ENCODE measurements at regions not wholly inside any gene's neighbourhood (a gene's known extent, or its start where the extent isn't known, plus 50 kb on each side); places are given as distances from the start of the nearest gene placed in this dataset.
A peak's percentile ranks its signal among the peaks of the same experiment; 100 is the strongest.
"Not testable (repeated sequence)": the region's sequence is repeated elsewhere in the genome, so short reads cannot be mapped to it uniquely, and the experiment has no call there.

GRCh38 chr4:152052451-152053057 lies 291.7 kb upstream of the GATB start:
- no peak overlapping the region for H3K27ac ChIP-seq
- TF ChIP-seq, protein P1, sequence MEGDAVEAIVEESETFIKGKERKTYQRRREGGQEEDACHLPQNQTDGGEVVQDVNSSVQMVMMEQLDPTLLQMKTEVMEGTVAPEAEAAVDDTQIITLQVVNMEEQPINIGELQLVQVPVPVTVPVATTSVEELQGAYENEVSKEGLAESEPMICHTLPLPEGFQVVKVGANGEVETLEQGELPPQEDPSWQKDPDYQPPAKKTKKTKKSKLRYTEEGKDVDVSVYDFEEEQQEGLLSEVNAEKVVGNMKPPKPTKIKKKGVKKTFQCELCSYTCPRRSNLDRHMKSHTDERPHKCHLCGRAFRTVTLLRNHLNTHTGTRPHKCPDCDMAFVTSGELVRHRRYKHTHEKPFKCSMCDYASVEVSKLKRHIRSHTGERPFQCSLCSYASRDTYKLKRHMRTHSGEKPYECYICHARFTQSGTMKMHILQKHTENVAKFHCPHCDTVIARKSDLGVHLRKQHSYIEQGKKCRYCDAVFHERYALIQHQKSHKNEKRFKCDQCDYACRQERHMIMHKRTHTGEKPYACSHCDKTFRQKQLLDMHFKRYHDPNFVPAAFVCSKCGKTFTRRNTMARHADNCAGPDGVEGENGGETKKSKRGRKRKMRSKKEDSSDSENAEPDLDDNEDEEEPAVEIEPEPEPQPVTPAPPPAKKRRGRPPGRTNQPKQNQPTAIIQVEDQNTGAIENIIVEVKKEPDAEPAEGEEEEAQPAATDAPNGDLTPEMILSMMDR (conservative IDR thresholded peaks at IDR 0.05): no peak
- no peak for TF ChIP-seq ZFX (IDR thresholded peaks at IDR 0.05)

DNA sequence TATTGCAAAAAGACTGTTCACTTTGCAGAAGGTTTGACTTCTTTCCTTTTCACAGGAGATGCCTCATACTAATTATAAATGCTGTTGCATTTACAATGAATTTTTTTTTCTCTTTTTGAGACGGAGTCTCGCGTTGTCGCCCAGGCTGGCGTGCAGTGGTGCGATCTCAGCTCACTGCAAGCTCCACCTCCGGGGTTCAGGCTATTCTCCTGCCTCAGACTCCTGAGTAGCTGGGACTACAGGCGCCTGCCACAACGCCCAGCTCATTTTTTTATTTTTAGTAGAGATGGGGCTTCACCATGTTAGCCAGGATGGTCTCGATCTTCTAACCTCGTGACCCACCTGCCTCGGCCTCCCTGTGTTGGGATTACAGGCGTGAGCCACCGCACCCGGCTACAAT lies 290.5 kb upstream of the GATB start:
- not testable (repeated sequence) for H3K27ac ChIP-seq

- no peak overlapping the region for H3K27ac ChIP-seq
- TF ChIP-seq ZFX (IDR thresholded peaks at IDR 0.05): no peak
- TF ChIP-seq, protein P1 (conservative IDR thresholded peaks at IDR 0.05): no peak
These were observed 289.3 kb upstream of the GATB start for GRCh38 chr4:152050106-152050505.

DNA sequence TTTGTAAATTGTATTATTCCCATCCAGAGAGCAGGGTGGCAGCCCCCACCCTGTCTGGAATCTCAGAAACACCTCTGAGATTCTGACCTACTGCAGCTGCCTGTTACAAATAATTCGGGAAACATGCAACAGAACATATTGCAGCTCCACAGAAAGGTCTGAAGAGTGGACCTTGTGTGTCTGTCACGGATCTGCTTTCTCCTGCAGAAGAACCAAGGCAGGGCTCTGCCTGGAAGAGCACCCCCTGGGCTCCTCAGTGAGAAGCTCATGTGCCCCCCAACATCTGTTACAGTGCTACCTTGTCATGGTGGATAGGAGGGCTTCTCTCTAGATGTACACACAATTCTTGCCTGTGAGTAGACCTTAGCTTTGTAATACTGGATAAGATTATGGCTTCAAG lies 286.6 kb upstream of the GATB start:
- no peak overlapping the region for H3K27ac ChIP-seq
- TF ChIP-seq, protein P1 (conservative IDR thresholded peaks at IDR 0.05): no peak
- TF ChIP-seq ZFX (IDR thresholded peaks at IDR 0.05): no peak

- no peak overlapping the region for H3K27ac ChIP-seq
- TF ChIP-seq ZFX (IDR thresholded peaks at IDR 0.05): no peak
- TF ChIP-seq, protein P1 (conservative IDR thresholded peaks at IDR 0.05): peak; percentile 15; the same call in 1 of the 2 replicates
These were observed 285.2 kb upstream of the GATB start for GRCh38 chr4:152045807-152046571.

- no peak overlapping the region for H3K27ac ChIP-seq
- no peak for TF ChIP-seq ZFX (IDR thresholded peaks at IDR 0.05)
- TF ChIP-seq, protein P1 (conservative IDR thresholded peaks at IDR 0.05): no peak
These were observed 284.6 kb upstream of the GATB start for GRCh38 chr4:152045449-152045806.

DNA sequence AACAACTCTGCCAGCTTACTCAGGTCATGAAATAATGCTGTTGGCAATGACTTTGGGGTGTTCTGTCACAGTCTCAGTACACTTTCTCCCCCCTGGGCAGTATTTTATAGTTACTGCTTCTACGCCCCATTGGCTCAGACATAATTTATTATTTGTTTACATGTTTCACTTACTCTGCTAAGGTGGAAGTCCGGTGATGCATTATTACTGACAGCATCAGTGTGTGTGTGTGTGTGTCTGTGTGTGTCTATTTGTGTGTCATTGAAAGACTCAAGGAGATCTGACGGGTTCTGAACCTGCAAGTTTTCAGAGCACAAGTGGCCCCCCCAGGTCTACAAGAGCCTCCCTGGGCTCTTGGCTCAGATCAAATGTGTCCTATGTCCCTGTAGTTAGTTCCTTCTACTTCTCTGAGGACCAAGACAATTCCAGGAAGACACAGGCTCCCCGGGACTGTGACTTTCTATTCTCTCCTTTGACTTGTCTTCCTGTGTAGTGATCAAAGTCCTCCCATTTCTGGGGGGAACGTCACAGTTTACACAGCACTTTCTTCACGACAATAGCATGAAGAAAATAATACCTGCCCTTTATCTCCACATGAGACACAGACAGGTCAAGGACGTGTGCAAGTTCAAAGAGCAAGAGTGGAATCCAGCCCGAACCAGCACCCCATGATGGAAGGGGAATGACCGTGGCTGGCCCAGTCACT lies 283.7 kb upstream of the GATB start:
- no peak for TF ChIP-seq ZFX (IDR thresholded peaks at IDR 0.05)
- TF ChIP-seq, protein P1 (conservative IDR thresholded peaks at IDR 0.05): no peak

More for the DNA sequence above, 283.7 kb upstream of the GATB start:
- H3K27ac ChIP-seq: no peak overlapping the region
